H9 (cell line): ENCODE measurements at regions not wholly inside any gene's neighbourhood (a gene's known extent, or its start where the extent isn't known, plus 50 kb on each side); places are given as distances from the start of the nearest gene placed in this dataset.
A peak's percentile ranks its signal among the peaks of the same experiment; 100 is the strongest.

Experiments
- DNase-seq: peaks from one replicate; pipeline ENCODE4 v3.0.0-alpha.2; 2017
- H2AFZ ChIP-seq: one replicate; pipeline ENCODE4 v1.6.1; 2013; ENCODE audit warnings: mild to moderate bottlenecking, low read length, control low read depth, moderate library complexity
- H2AK5ac ChIP-seq: 2 replicates; pipeline ENCODE4 v1.6.1; 2013; ENCODE audit warnings: low read length, control low read depth, mixed read lengths; ENCODE audit not compliant: insufficient read length
- H2BK120ac ChIP-seq: one replicate; pipeline ENCODE4 v1.6.1; 2013; ENCODE audit warnings: low read depth, mild to moderate bottlenecking, low read length, control low read depth, inconsistent platforms; ENCODE audit not compliant: poor library complexity, severe bottlenecking
- H2BK12ac ChIP-seq: 2 replicates; pipeline ENCODE4 v1.6.1; 2013; ENCODE audit warnings: low read length, control low read depth, mixed read lengths, low read depth; ENCODE audit not compliant: insufficient read length
- H2BK15ac ChIP-seq: 2 replicates; pipeline ENCODE4 v1.6.1; 2013; ENCODE audit warnings: low read depth, low read length, control low read depth
- H2BK20ac ChIP-seq: one replicate; pipeline ENCODE4 v1.6.1; 2013; ENCODE audit warnings: low read depth, mild to moderate bottlenecking, low read length, control low read depth, inconsistent platforms; ENCODE audit not compliant: poor library complexity, severe bottlenecking
- H2BK5ac ChIP-seq: 2 replicates; pipeline ENCODE4 v1.6.1; 2013; ENCODE audit warnings: low read length, control low read depth, mixed read lengths; ENCODE audit not compliant: insufficient read length
- H3K14ac ChIP-seq: 2 replicates; pipeline ENCODE4 v1.6.1; 2013; ENCODE audit warnings: low read length, control low read depth; ENCODE audit not compliant: insufficient read depth
- H3K18ac ChIP-seq: 2 replicates; pipeline ENCODE4 v1.6.1; 2013; ENCODE audit warnings: low read depth, mild to moderate bottlenecking, mixed read lengths, low read length, control low read depth; ENCODE audit not compliant: insufficient read length
- H3K23ac ChIP-seq: 2 replicates; pipeline ENCODE4 v1.6.1; 2013; ENCODE audit warnings: low read length, control low read depth, mixed read lengths, low read depth; ENCODE audit not compliant: insufficient read length
- H3K23me2 ChIP-seq: 2 replicates; pipeline ENCODE4 v1.6.1; 2013; ENCODE audit warnings: low read depth, mild to moderate bottlenecking, mixed read lengths, low read length, control low read depth; ENCODE audit not compliant: insufficient read length, poor library complexity, severe bottlenecking
- H3K27ac ChIP-seq: 2 replicates; pipeline ENCODE4 v1.5.1; 2013; ENCODE audit warnings: low read length, control low read depth, mixed read lengths, low read depth; ENCODE audit not compliant: insufficient read length
- H3K27me3 ChIP-seq: 2 replicates; pipeline ENCODE4 v1.6.1; 2013; ENCODE audit warnings: low read length, control low read depth, inconsistent platforms; ENCODE audit not compliant: insufficient read depth
- H3K4ac ChIP-seq: 2 replicates; pipeline ENCODE4 v1.6.1; 2013; ENCODE audit warnings: low read depth, mild to moderate bottlenecking, control low read depth, inconsistent platforms, low read length, moderate library complexity
- H3K4me1 ChIP-seq: 2 replicates; pipeline ENCODE4 v1.6.1; 2013; ENCODE audit warnings: low read length, control low read depth, inconsistent platforms; ENCODE audit not compliant: insufficient read depth
- H3K4me2 ChIP-seq: 2 replicates; pipeline ENCODE4 v1.6.1; 2013; ENCODE audit warnings: low read length, control low read depth, mixed read lengths; ENCODE audit not compliant: insufficient read length, insufficient read depth
- H3K56ac ChIP-seq: 2 replicates; pipeline ENCODE4 v1.6.1; 2013; ENCODE audit warnings: low read depth, mild to moderate bottlenecking, mixed read lengths, low read length, control low read depth; ENCODE audit not compliant: insufficient read length
- H3K79me1 ChIP-seq: 2 replicates; pipeline ENCODE4 v1.6.1; 2013; ENCODE audit warnings: low read depth, mild to moderate bottlenecking, moderate library complexity, low read length, control low read depth, inconsistent platforms; ENCODE audit not compliant: insufficient read depth, poor library complexity, severe bottlenecking
- H3K79me2 ChIP-seq: 2 replicates; pipeline ENCODE4 v1.6.1; 2013; ENCODE audit warnings: low read length, control low read depth, inconsistent platforms; ENCODE audit not compliant: insufficient read depth
- H3K9ac ChIP-seq: 2 replicates; pipeline ENCODE4 v1.6.1; 2013; ENCODE audit warnings: low read length, control low read depth, mixed read lengths; ENCODE audit not compliant: insufficient read length; ENCODE audit errors: extremely low read depth
- H3K9me3 ChIP-seq: one replicate; pipeline ENCODE4 v1.6.1; 2013; ENCODE audit warnings: low read depth, low read length, inconsistent platforms; ENCODE audit not compliant: control insufficient read depth
- H3T11ph ChIP-seq: one replicate; pipeline ENCODE4 v1.6.1; 2013; ENCODE audit warnings: mild to moderate bottlenecking, low read length, control low read depth, inconsistent platforms
- H4K20me1 ChIP-seq: one replicate; pipeline ENCODE4 v1.6.1; 2013; ENCODE audit not compliant: control insufficient read depth, insufficient read length, insufficient read depth
- H4K5ac ChIP-seq: 2 replicates; pipeline ENCODE4 v1.6.1; 2013; ENCODE audit warnings: low read depth, mild to moderate bottlenecking, mixed read lengths, low read length, control low read depth; ENCODE audit not compliant: insufficient read length
- H4K8ac ChIP-seq: replicated peaks from 2 replicates; pipeline ENCODE4 v1.6.1; 2013; ENCODE audit warnings: low read length, control low read depth, mixed read lengths, low read depth; ENCODE audit not compliant: insufficient read length
- H4K91ac ChIP-seq: 2 replicates; pipeline ENCODE4 v1.6.1; 2013; ENCODE audit warnings: low read depth, mild to moderate bottlenecking, moderate library complexity, mixed read lengths, low read length, control low read depth; ENCODE audit not compliant: insufficient read length
- H3K27ac Mint-ChIP-seq, 3 experiments: 2 replicates in 2 of 3; 3 replicates in 1 of 3; pipeline ENCODE4 v1.8.0; 2020 to 2021; ENCODE audit warnings: mixed read lengths in 3 of 3, mild to moderate bottlenecking in 1 of 3, moderate library complexity in 1 of 3
- H3K27me3 Mint-ChIP-seq: 2 replicates; pipeline ENCODE4 v1.8.0; 2021; ENCODE audit warnings: low read depth, mild to moderate bottlenecking, moderate library complexity, mixed read lengths
- H3K36me3 Mint-ChIP-seq, 3 experiments: 2 replicates in 2 of 3; 3 replicates in 1 of 3; pipeline ENCODE4 v1.8.0; 2020 to 2021; ENCODE audit warnings: low read depth in 3 of 3, mixed read lengths in 3 of 3; ENCODE audit not compliant: insufficient read depth in 1 of 3
- H3K4me1 Mint-ChIP-seq, 2 experiments: 2 replicates each; pipeline ENCODE4 v1.8.0; 2020; ENCODE audit warnings: mixed read lengths in 2 of 2
- H3K4me3 Mint-ChIP-seq, 2 experiments: 2 replicates in 1 of 2; 3 replicates in 1 of 2; pipeline ENCODE4 v1.8.0; 2020 to 2021; ENCODE audit warnings: mild to moderate bottlenecking in 2 of 2, mixed read lengths in 2 of 2, moderate library complexity in 1 of 2
- H3K9me3 Mint-ChIP-seq, 2 experiments: 2 replicates in 1 of 2; 3 replicates in 1 of 2; pipeline ENCODE4 v1.8.0; 2020; ENCODE audit warnings: mild to moderate bottlenecking in 2 of 2, mixed read lengths in 2 of 2, moderate library complexity in 1 of 2
- TF ChIP-seq, protein P1 (sequence below): fragments of 200-600 bp; sonication (generic); conservative IDR thresholded peaks from 3 replicates; pipeline ENCODE4 v1.8.0; 2021; ENCODE audit warnings: antibody characterized with exemption, mild to moderate bottlenecking

DNA sequence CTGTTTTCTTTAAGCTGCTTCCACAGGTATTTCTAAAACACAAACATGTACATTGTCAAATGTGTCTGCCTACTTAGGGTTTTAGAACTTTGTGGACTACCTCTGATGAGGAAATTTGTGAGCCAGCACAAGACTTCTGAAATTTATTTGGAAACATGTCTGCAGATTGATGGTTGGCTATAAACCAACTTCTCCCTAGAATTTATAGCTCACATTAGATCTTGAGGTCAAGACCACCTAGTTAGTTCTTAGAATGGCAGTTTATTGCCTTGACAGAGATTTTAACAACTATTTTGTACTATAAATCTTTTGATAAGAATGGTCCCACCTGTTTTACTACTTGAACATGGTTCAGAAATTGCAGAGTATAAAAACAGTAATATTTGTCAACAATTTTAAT lies 72.7 kb upstream of the AADAT start:
- Histone ChIP-seq H3K27ac (no peak overlapping the region), H4K91ac (no peak overlapping the region)
- H3K4me3 Mint-ChIP-seq, result no peak overlapping the region

More for the DNA sequence above, 72.7 kb upstream of the AADAT start:
- Histone ChIP-seq H4K20me1 (no peaks in the 10 kb centered on the region), H3K4me1 (no peaks in the 10 kb centered on the region), H2BK20ac (no peak overlapping the region), H4K8ac (no peak overlapping the region), H2BK5ac (no peak overlapping the region), H3K23me2 (no peaks in the 10 kb centered on the region), H2AFZ (no peak overlapping the region), H2BK15ac (no peak overlapping the region), H3K4ac (no peak overlapping the region), H4K5ac (no peak overlapping the region), H3K9me3 (no peaks in the 10 kb centered on the region), H3K79me2 (no peaks in the 10 kb centered on the region), H3K18ac (no peak overlapping the region), H2AK5ac (no peak overlapping the region), H3K56ac (no peak overlapping the region), H3K4me2 (no peak overlapping the region), H3K9ac (no peak overlapping the region), H3K79me1 (no peaks in the 10 kb centered on the region), H2BK120ac (no peak overlapping the region), H2BK12ac (no peak overlapping the region), H3K23ac (no peak overlapping the region), H3K27me3 (no peaks in the 10 kb centered on the region), H3T11ph (no peak overlapping the region), H3K14ac (no peak overlapping the region)
- 0 out of 7 replicates have a peak overlapping the region, but pooled peaks of 1 of the 3 experiments have one; percentile 12 for H3K27ac Mint-ChIP-seq
- no peaks in the 10 kb centered on the region for H3K27me3 Mint-ChIP-seq
- H3K4me1 Mint-ChIP-seq, result no peaks in the 10 kb centered on the region
- TF ChIP-seq, protein P1, sequence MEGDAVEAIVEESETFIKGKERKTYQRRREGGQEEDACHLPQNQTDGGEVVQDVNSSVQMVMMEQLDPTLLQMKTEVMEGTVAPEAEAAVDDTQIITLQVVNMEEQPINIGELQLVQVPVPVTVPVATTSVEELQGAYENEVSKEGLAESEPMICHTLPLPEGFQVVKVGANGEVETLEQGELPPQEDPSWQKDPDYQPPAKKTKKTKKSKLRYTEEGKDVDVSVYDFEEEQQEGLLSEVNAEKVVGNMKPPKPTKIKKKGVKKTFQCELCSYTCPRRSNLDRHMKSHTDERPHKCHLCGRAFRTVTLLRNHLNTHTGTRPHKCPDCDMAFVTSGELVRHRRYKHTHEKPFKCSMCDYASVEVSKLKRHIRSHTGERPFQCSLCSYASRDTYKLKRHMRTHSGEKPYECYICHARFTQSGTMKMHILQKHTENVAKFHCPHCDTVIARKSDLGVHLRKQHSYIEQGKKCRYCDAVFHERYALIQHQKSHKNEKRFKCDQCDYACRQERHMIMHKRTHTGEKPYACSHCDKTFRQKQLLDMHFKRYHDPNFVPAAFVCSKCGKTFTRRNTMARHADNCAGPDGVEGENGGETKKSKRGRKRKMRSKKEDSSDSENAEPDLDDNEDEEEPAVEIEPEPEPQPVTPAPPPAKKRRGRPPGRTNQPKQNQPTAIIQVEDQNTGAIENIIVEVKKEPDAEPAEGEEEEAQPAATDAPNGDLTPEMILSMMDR, result no peak
- H3K9me3 Mint-ChIP-seq, result peaks cover 15 to 19% of the 10 kb centered on the region in 2 experiments; a peak in 4 of 5 replicates
- peaks cover 5 to 19% (median 11%) of the 10 kb centered on the region in 3 experiments; a peak in 5 of 7 replicates for H3K36me3 Mint-ChIP-seq
- no peak for DNase-seq
